OCI-LY7 (cell line): ENCODE measurements at regions not wholly inside any gene's neighbourhood (a gene's known extent, or its start where the extent isn't known, plus 50 kb on each side); places are given as distances from the start of the nearest gene placed in this dataset.

Source experiments
- BruUV-seq: library from RNA; stranded (reverse); fragments of 400-500 nt; replicated peaks from 2 replicates; lab custom pipeline; 2021; lab: Mats Ljungman, UMichigan
- CTCF ChIA-PET: fragments of 300-600 bp; sonication (Branson Sonifier 250); formaldehyde crosslinking; loops from one replicate; lab custom pipeline; 2022; ENCODE audit warnings: antibody characterized with exemption; ENCODE audit not compliant: unreplicated experiment; lab: Charles Lee
- POLR2A ChIA-PET: fragments of 300-600 bp; sonication (Branson Sonifier 250); formaldehyde crosslinking; loops from one replicate; lab custom pipeline; 2022; ENCODE audit warnings: antibody characterized with exemption; lab: Charles Lee
- DNase-seq: peaks from one replicate; pipeline ENCODE4 v3.0.0-alpha.2; 2015; ENCODE audit warnings: low spot score
- H2AFZ ChIP-seq: fragments of 200-600 bp; sonication (generic), shearing (Covaris generic); 2 replicates; pipeline ENCODE4 v1.6.1; 2014; ENCODE audit warnings: mild to moderate bottlenecking, antibody characterized with exemption, low read length, moderate library complexity
- H3K27ac ChIP-seq: fragments of 200-600 bp; sonication (generic); 2 replicates; pipeline ENCODE4 v1.5.1; 2014; ENCODE audit warnings: mixed run types, low read depth, mild to moderate bottlenecking, moderate library complexity, low read length, inconsistent platforms; ENCODE audit not compliant: poor library complexity, severe bottlenecking
- H3K36me3 ChIP-seq: fragments of 200-600 bp; sonication (generic); 2 replicates; pipeline ENCODE4 v1.6.1; 2014; ENCODE audit warnings: mild to moderate bottlenecking, antibody characterized with exemption, low read length, moderate library complexity, mixed read lengths; ENCODE audit not compliant: insufficient read depth
- H3K4me1 ChIP-seq: fragments of 200-600 bp; sonication (generic); 2 replicates; pipeline ENCODE4 v1.5.1; 2014; ENCODE audit warnings: mild to moderate bottlenecking, low read length; ENCODE audit not compliant: insufficient read depth, poor library complexity, severe bottlenecking
- H3K4me2 ChIP-seq: fragments of 200-600 bp; sonication (generic); 2 replicates; pipeline ENCODE4 v1.6.1; 2014; ENCODE audit warnings: mild to moderate bottlenecking, low read length
- H3K4me3 ChIP-seq: fragments of 200-600 bp; sonication (generic); 2 replicates; pipeline ENCODE4 v1.5.1; 2014; ENCODE audit warnings: mild to moderate bottlenecking, low read depth, low read length; ENCODE audit not compliant: poor library complexity, severe bottlenecking
- H3K79me2 ChIP-seq: fragments of 200-600 bp; sonication (generic); 2 replicates; pipeline ENCODE4 v1.6.1; 2016; ENCODE audit warnings: low read depth, mild to moderate bottlenecking, low read length, moderate library complexity, mixed read lengths; ENCODE audit not compliant: insufficient read depth
- H3K9me2 ChIP-seq: fragments of 200-600 bp; sonication (generic); 2 replicates; pipeline ENCODE4 v1.6.1; 2016; ENCODE audit warnings: mild to moderate bottlenecking, low read length, mixed read lengths; ENCODE audit not compliant: insufficient read depth
- H3K9me3 ChIP-seq: fragments of 200-600 bp; sonication (generic); 2 replicates; pipeline ENCODE4 v1.6.1; 2014; ENCODE audit warnings: mild to moderate bottlenecking, mixed run types, low read length, mixed read lengths
- H4K20me1 ChIP-seq: fragments of 200-600 bp; sonication (generic); 2 replicates; pipeline ENCODE4 v1.6.1; 2014; ENCODE audit warnings: mild to moderate bottlenecking, antibody characterized with exemption, low read length, moderate library complexity, mixed read lengths; ENCODE audit not compliant: insufficient read depth
- EZH2phosphoT487 ChIP-seq: fragments of 200-600 bp; sonication (generic); IDR thresholded peaks from 2 replicates; pipeline ENCODE4 v1.6.1; 2018; ENCODE audit warnings: low read depth, borderline replicate concordance, mild to moderate bottlenecking, mixed run types, antibody characterized with exemption, low read length, moderate library complexity, mixed read lengths
- intact Hi-C: fragments of 100-400 bp; cut with micrococcal nuclease; formaldehyde crosslinking; loops from one replicate; pipeline ENCODE4 v1.10.0; 2022; ENCODE audit not compliant: unreplicated experiment
- TF ChIP-seq, protein P1 (sequence below): fragments of 200-600 bp; sonication (generic); conservative IDR thresholded peaks from 2 replicates; pipeline ENCODE4 v1.5.1; 2014; ENCODE audit warnings: mild to moderate bottlenecking, antibody characterized with exemption, low read length, moderate library complexity, mixed read lengths

DNA sequence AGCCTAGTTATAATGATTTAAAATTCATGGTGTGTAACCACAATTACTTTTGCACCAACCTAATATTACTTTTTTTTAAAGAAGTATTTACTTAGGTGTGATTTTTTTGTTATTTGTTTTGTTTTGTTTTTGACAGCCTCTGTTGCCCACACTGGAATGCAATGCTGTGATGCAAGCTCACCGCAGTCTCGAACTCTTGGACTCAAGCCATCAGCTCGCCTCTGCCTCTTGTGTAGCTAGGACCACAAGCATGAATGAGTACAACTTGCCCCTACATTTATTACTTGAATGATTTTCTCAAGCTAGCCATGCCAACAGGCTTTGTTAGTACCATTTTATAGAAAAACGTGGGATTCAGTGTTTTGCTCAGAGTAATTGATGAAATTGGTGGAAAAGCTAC lies 488.8 kb upstream of the CPEB2 start:
- POLR2A ChIA-PET = no interaction called here
- no TSS peak for BruUV-seq

DNA sequence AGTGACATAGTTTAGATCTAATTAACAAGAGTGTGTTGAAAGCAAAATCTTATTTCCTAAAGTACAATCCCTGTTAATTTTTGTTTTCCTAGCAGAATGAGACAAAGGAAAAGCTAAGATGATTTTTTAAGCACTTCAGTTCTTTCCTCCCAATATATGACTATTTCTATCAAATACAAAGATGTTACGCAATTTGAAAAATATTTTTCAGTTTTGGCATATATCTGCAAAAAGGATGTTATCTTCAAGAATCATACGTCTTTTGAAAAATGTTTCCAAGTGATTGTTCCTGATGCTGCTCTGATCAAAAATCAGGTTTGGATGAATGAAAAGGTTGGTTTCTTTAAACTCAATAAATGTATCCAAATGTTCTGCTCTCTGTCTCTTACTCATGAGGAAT lies 486.7 kb upstream of the CPEB2 start:
- intact Hi-C loops = no loop called here
- H2AFZ ChIP-seq = no peak overlapping the region
- no peak for TF ChIP-seq EZH2phosphoT487
- TF ChIP-seq, protein P1, sequence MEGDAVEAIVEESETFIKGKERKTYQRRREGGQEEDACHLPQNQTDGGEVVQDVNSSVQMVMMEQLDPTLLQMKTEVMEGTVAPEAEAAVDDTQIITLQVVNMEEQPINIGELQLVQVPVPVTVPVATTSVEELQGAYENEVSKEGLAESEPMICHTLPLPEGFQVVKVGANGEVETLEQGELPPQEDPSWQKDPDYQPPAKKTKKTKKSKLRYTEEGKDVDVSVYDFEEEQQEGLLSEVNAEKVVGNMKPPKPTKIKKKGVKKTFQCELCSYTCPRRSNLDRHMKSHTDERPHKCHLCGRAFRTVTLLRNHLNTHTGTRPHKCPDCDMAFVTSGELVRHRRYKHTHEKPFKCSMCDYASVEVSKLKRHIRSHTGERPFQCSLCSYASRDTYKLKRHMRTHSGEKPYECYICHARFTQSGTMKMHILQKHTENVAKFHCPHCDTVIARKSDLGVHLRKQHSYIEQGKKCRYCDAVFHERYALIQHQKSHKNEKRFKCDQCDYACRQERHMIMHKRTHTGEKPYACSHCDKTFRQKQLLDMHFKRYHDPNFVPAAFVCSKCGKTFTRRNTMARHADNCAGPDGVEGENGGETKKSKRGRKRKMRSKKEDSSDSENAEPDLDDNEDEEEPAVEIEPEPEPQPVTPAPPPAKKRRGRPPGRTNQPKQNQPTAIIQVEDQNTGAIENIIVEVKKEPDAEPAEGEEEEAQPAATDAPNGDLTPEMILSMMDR = no peak
- H4K20me1 ChIP-seq = no peaks in the 10 kb centered on the region
- POLR2A ChIA-PET = no interaction called here
- no peaks in the 10 kb centered on the region for H3K9me2 ChIP-seq
- H3K4me2 ChIP-seq = no peak overlapping the region
- H3K4me3 ChIP-seq = no peak overlapping the region
- DNase-seq = no peak
- H3K4me1 ChIP-seq = no peaks in the 10 kb centered on the region
- H3K36me3 ChIP-seq = no peaks in the 10 kb centered on the region
- H3K27ac ChIP-seq = no peak overlapping the region
- H3K79me2 ChIP-seq = no peaks in the 10 kb centered on the region
- CTCF ChIA-PET = no interaction called here
- BruUV-seq = no TSS peak
- H3K9me3 ChIP-seq = no peaks in the 10 kb centered on the region

More for the DNA sequence above, 488.8 kb upstream of the CPEB2 start:
- H4K20me1 ChIP-seq = no peaks in the 10 kb centered on the region
- no peaks in the 10 kb centered on the region for H3K9me2 ChIP-seq
- TF ChIP-seq, protein P1 = no peak
- no peak for TF ChIP-seq EZH2phosphoT487
- H3K9me3 ChIP-seq = no peaks in the 10 kb centered on the region
- DNase-seq = no peak
- no peaks in the 10 kb centered on the region for H3K36me3 ChIP-seq
- intact Hi-C loops = no loop called here
- no peak overlapping the region for H2AFZ ChIP-seq
- CTCF ChIA-PET = no interaction called here
- H3K27ac ChIP-seq = no peak overlapping the region
- no peaks in the 10 kb centered on the region for H3K4me1 ChIP-seq
- no peaks in the 10 kb centered on the region for H3K79me2 ChIP-seq
- no peak overlapping the region for H3K4me2 ChIP-seq
- no peak overlapping the region for H3K4me3 ChIP-seq

DNA sequence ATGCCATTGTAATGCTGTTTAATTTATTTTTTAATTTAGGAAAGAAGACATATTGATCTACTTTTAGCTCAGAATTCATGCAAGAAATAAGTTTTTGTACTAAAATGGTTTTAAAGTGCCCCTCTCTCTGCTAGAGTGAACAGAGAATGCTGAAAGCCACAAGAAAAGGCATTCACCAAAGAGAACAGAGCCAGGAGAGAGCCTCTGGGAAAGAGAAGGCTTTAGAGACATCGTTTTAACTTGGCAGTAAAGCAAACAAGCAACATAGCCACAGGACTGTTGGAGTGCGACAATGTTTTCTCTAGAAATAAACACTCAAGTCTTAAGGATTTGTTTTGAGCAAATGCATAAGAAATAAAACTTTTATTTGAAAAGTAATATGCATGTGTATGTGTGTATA lies 484.1 kb upstream of the CPEB2 start:
- no peaks in the 10 kb centered on the region for H3K9me2 ChIP-seq
- CTCF ChIA-PET = no interaction called here
- H3K27ac ChIP-seq = no peak overlapping the region
- intact Hi-C loops = no loop called here
- no peak overlapping the region for H2AFZ ChIP-seq
- DNase-seq = no peak
- BruUV-seq = no TSS peak
- no peak overlapping the region for H3K4me3 ChIP-seq
- H3K36me3 ChIP-seq = no peaks in the 10 kb centered on the region
- no peaks in the 10 kb centered on the region for H4K20me1 ChIP-seq
- H3K4me2 ChIP-seq = no peak overlapping the region
- POLR2A ChIA-PET = no interaction called here
- H3K79me2 ChIP-seq = no peaks in the 10 kb centered on the region
- H3K4me1 ChIP-seq = no peaks in the 10 kb centered on the region
- H3K9me3 ChIP-seq = no peaks in the 10 kb centered on the region
- no peak for TF ChIP-seq EZH2phosphoT487
- TF ChIP-seq, protein P1 = no peak
